GM12873 (cell line): ENCODE measurements at regions not wholly inside any gene's neighbourhood (a gene's known extent, or its start where the extent isn't known, plus 50 kb on each side); places are given as distances from the start of the nearest gene placed in this dataset.

Experiments
- CTCF ChIP-seq: IDR thresholded peaks from 2 replicates; pipeline ENCODE4 v1.5.1; 2012; ENCODE audit warnings: low read depth, mild to moderate bottlenecking, moderate library complexity, low read length, control low read depth; ENCODE audit not compliant: insufficient read depth; ENCODE audit errors: missing control alignments

DNA sequence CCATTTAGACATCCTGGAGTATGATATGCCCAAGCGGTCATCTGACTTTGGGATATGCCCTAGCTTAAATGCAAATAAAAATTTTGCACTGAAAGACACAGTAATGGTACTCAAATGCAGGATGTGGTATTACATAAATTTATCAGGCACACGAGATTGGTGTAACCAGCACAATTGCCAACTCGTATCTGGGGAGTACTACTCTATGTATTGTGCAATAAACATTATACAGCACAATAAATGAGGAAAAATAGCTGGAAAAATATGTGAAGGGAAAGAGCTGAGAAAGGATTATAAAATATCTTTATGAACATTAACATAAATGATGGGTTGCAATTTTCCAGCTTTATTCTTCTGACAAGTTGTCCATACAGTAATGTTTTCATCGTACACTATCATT lies 505.5 kb upstream of the TENM3 start:
- no peak for TF ChIP-seq CTCF

GRCh38 chr4:181739031-181739430 lies 504.2 kb upstream of the TENM3 start:
- TF ChIP-seq CTCF, result no peak

DNA sequence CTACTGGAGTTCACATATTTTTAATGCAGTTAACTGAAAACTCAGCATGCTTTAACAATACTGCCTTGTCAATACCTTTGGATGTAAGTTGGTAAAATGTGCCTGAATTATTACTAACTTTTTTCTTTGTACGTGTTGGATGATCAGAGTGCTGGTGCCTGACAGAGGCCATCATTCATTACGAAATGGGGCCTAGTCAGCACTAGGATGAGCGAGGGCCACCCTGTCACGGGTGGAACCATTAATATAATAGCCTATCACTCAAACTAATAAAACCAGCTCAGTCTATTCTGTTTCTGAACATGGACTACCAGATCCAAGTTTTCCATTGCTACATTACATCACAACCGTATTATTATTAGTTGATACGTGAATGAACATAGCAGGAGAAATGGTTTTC lies 501.7 kb upstream of the TENM3 start:
- TF ChIP-seq CTCF, result no peak

DNA sequence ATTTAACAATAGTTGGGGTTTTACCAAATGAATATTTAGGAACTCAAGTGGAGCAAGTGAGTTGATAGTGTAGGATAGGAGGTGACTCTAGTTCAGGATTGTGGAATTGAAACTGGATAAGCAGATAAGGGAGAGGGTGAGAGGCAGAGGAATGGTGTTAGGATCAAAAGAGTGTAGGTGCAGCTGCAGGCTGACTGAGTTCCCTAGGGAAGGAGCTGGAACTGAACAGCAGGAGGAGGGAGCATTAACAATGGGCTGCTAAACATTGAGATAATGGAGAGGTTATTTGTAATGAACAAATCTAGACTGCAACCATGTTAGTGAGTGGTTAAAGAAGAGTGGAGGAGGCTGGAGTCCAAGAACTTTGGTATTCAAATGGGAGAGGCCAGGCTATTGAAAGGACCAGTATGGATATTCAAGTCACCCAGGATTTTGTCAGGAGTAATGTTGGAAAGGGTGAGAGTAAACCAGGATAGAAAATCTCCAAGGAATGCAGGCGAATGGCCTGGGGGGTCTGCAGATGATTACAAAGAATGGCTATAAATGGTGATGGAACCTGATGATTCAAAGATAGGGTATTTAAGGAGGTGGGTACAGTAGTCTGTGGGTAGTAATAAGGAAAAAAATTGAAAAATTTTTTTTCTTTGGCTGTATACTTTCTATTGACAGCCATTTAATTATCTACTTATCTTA lies 497.1 kb upstream of the TENM3 start:
- no peak for TF ChIP-seq CTCF

- no peak for TF ChIP-seq CTCF
Observed at GRCh38 chr4:181748581-181748980, 494.6 kb upstream of the TENM3 start.

GRCh38 chr4:181752516-181752915 lies 490.7 kb upstream of the TENM3 start:
- no peak for TF ChIP-seq CTCF

- no peak for TF ChIP-seq CTCF
Observed at GRCh38 chr4:181753207-181753606, 490.0 kb upstream of the TENM3 start.
